GM23338 (cell line): ENCODE measurements at regions not wholly inside any gene's neighbourhood (a gene's known extent, or its start where the extent isn't known, plus 50 kb on each side); places are given as distances from the start of the nearest gene placed in this dataset.

ENCODE experiments used
- ATAC-seq: fragments of 200-7000 bp; cut with Tn5 transposase; 3 replicates; pipeline ENCODE4 v1.9.1; 2020
- DNase-seq: peaks from one replicate; pipeline ENCODE4 v3.0.0-alpha.2; 2015; ENCODE audit warnings: low spot score
- H2AFZ ChIP-seq: fragments of 200-600 bp; sonication (generic); 2 replicates; pipeline ENCODE4 v1.8.0; 2016; ENCODE audit warnings: antibody characterized with exemption, mild to moderate bottlenecking, moderate library complexity
- H3F3A ChIP-seq: fragments of 200-600 bp; sonication (generic); replicated peaks from 2 replicates; pipeline ENCODE4 v1.8.0; 2017; ENCODE audit warnings: antibody characterized with exemption, mixed run types, low read depth
- H3K27ac ChIP-seq: fragments of 200-600 bp; sonication (generic); 2 replicates; pipeline ENCODE4 v1.6.1; 2016; ENCODE audit warnings: low read depth
- H3K27me3 ChIP-seq: fragments of 200-600 bp; sonication (generic); 2 replicates; pipeline ENCODE4 v1.8.0; 2016; ENCODE audit warnings: mild to moderate bottlenecking, mixed run types, moderate library complexity; ENCODE audit not compliant: insufficient read depth
- H3K36me3 ChIP-seq: fragments of 200-600 bp; sonication (generic); 2 replicates; pipeline ENCODE4 v1.8.0; 2016; ENCODE audit warnings: mild to moderate bottlenecking; ENCODE audit not compliant: insufficient read depth
- H3K4me1 ChIP-seq: fragments of 200-600 bp; sonication (generic); 2 replicates; pipeline ENCODE4 v1.8.0; 2016; ENCODE audit warnings: mild to moderate bottlenecking, moderate library complexity; ENCODE audit not compliant: insufficient read depth
- H3K4me2 ChIP-seq: fragments of 200-600 bp; sonication (generic); 2 replicates; pipeline ENCODE4 v1.7.1; 2017; ENCODE audit warnings: mixed run types
- H3K4me3 ChIP-seq: fragments of 200-600 bp; sonication (generic); 2 replicates; pipeline ENCODE4 v1.6.1; 2016; ENCODE audit warnings: mixed run types
- H3K79me2 ChIP-seq: fragments of 200-600 bp; sonication (generic); replicated peaks from 2 replicates; pipeline ENCODE4 v1.8.0; 2017; ENCODE audit warnings: mild to moderate bottlenecking; ENCODE audit not compliant: insufficient read depth
- H3K9me2 ChIP-seq: fragments of 200-600 bp; sonication (generic); 2 replicates; pipeline ENCODE4 v1.8.0; 2017; ENCODE audit not compliant: insufficient read depth
- H4K20me1 ChIP-seq: fragments of 200-600 bp; sonication (generic); replicated peaks from 2 replicates; pipeline ENCODE4 v1.8.0; 2017; ENCODE audit warnings: mild to moderate bottlenecking; ENCODE audit not compliant: insufficient read depth
- H3K27ac Mint-ChIP-seq: 2 replicates; pipeline ENCODE4 v1.8.0; 2020; ENCODE audit warnings: inconsistent platforms, mild to moderate bottlenecking, moderate library complexity, mixed read lengths
- H3K27me3 Mint-ChIP-seq: 3 replicates; pipeline ENCODE4 v1.8.0; 2022; ENCODE audit warnings: low read depth, mild to moderate bottlenecking, moderate library complexity, mixed read lengths, inconsistent platforms; ENCODE audit not compliant: insufficient read depth, poor library complexity
- H3K36me3 Mint-ChIP-seq: 3 replicates; pipeline ENCODE4 v1.8.0; 2021; ENCODE audit warnings: low read depth, mild to moderate bottlenecking, inconsistent platforms, moderate library complexity, mixed read lengths
- H3K4me1 Mint-ChIP-seq: 3 replicates; pipeline ENCODE4 v1.8.0; 2020; ENCODE audit warnings: mild to moderate bottlenecking, inconsistent platforms, mixed read lengths
- H3K4me3 Mint-ChIP-seq: 3 replicates; pipeline ENCODE4 v1.8.0; 2021; ENCODE audit warnings: moderate library complexity, mild to moderate bottlenecking, inconsistent platforms, mixed read lengths
- H3K9me3 Mint-ChIP-seq: 3 replicates; pipeline ENCODE4 v1.8.0; 2020; ENCODE audit warnings: moderate library complexity, mild to moderate bottlenecking, inconsistent platforms, mixed read lengths
- CTCF ChIP-seq, 2 experiments: fragments of 200-600 bp in 1 of 2; sonication (generic) in 1 of 2; conservative IDR thresholded peaks; 2 replicates each; pipeline versions ENCODE4 v1.5.1 to v1.6.1; 2016 to 2017; ENCODE audit warnings: antibody characterized with exemption in 2 of 2, low read depth in 2 of 2, mild to moderate bottlenecking in 2 of 2, moderate library complexity in 1 of 2
- ETS1 ChIP-seq: IDR thresholded peaks from 2 replicates; pipeline ENCODE4 v1.6.1; 2016; ENCODE audit warnings: antibody characterized with exemption
- JUNB ChIP-seq: IDR thresholded peaks from one replicate; pipeline ENCODE4 v1.6.1; 2016; ENCODE audit warnings: antibody characterized with exemption; ENCODE audit not compliant: unreplicated experiment
- ZNF114 ChIP-seq: fragments of 250-450 bp; sonication (Bioruptor Pico); IDR thresholded peaks from 2 replicates; pipeline ENCODE4 v1.5.0; 2020; ENCODE audit warnings: mild to moderate bottlenecking, moderate library complexity
- ZNF462 ChIP-seq: fragments of 250-450 bp; sonication (Bioruptor Pico); IDR thresholded peaks from 2 replicates; pipeline ENCODE4 v1.5.0; 2020; ENCODE audit warnings: mild to moderate bottlenecking, moderate library complexity

- H3K27ac ChIP-seq, result no peak overlapping the region
- peak; percentile 68 for ATAC-seq
- H3K36me3 ChIP-seq, result no peaks in the 10 kb centered on the region
- H3K4me3 ChIP-seq, result no peak overlapping the region
- Mint-ChIP-seq H3K4me1 (peaks cover 17% of the 10 kb centered on the region), H3K4me3 (peak overlapping the region; percentile 17; the same call in 2 of the 3 replicates), H3K9me3 (no peaks in the 10 kb centered on the region), H3K27ac (peak overlapping the region; percentile 32), H3K27me3 (no peaks in the 10 kb centered on the region), H3K36me3 (no peaks in the 10 kb centered on the region)
- no peaks in the 10 kb centered on the region for H3F3A ChIP-seq
- no peaks in the 10 kb centered on the region for H3K27me3 ChIP-seq
- no peaks in the 10 kb centered on the region for H4K20me1 ChIP-seq
- TF ChIP-seq ZNF114 (no peak), ETS1 (no peak), CTCF (conservative IDR thresholded peaks at IDR 0.05; ENCODE audit: low read depth in 2 of 2) (no peak), ZNF462 (peak; percentile 45; the same call in 1 of the 2 replicates), JUNB (no peak)
- H3K4me1 ChIP-seq, result peaks cover 15% of the 10 kb centered on the region
- DNase-seq, result peak; percentile 82
- no peaks in the 10 kb centered on the region for H3K9me2 ChIP-seq
- H3K79me2 ChIP-seq, result no peaks in the 10 kb centered on the region
- peak overlapping the region; percentile 53 for H3K4me2 ChIP-seq
- H2AFZ ChIP-seq, result peak overlapping the region; percentile 38
These were observed 136.0 kb upstream of the SGK1 start for GRCh38 chr6:134453792-134454510.
